ENCODE measurements at regions not wholly inside any gene's neighbourhood (a gene's known extent, or its start where the extent isn't known, plus 50 kb on each side); places are given as distances from the start of the nearest gene placed in this dataset.

- no peak for DNase-seq
These were observed 140.0 kb upstream of the ST6GAL2 start for GRCh38 chr2:107025869-107026380.

- DNase-seq: no peak
These were observed 141.2 kb upstream of the ST6GAL2 start for GRCh38 chr2:107027205-107027604.

GRCh38 chr2:107027810-107028209 lies 141.8 kb upstream of the ST6GAL2 start:
- no peak for DNase-seq

GRCh38 chr2:107028661-107029060 lies 142.7 kb upstream of the ST6GAL2 start:
- DNase-seq: no peak

- DNase-seq: no peak
These were observed 150.3 kb upstream of the ST6GAL2 start for GRCh38 chr2:107036293-107036692.

- DNase-seq: peak; percentile 16
These were observed 176.2 kb upstream of the ST6GAL2 start for GRCh38 chr2:107062173-107062572.

- peak; percentile 62 for DNase-seq
These were observed 176.7 kb upstream of the ST6GAL2 start for GRCh38 chr2:107062599-107063220.

- DNase-seq: no peak
These were observed 177.3 kb upstream of the ST6GAL2 start for GRCh38 chr2:107063228-107063627.

GRCh38 chr2:107064750-107065149 lies 178.8 kb upstream of the ST6GAL2 start:
- no peak for DNase-seq

- no peak for DNase-seq
These were observed 182.3 kb upstream of the ST6GAL2 start for GRCh38 chr2:107068069-107068916.

- DNase-seq: no peak
These were observed 183.9 kb upstream of the ST6GAL2 start for GRCh38 chr2:107069890-107070289.

GRCh38 chr2:107072150-107072940 lies 186.4 kb upstream of the ST6GAL2 start:
- no peak for DNase-seq

- DNase-seq: no peak
These were observed 192.6 kb upstream of the ST6GAL2 start for GRCh38 chr2:107078584-107078983.

GRCh38 chr2:107086497-107086896 lies 200.5 kb upstream of the ST6GAL2 start:
- no peak for DNase-seq

GRCh38 chr2:107088156-107088555 lies 202.2 kb upstream of the ST6GAL2 start:
- DNase-seq: no peak

- no peak for DNase-seq
These were observed 205.3 kb upstream of the ST6GAL2 start for GRCh38 chr2:107091163-107091864.

- DNase-seq: no peak
These were observed 207.5 kb upstream of the ST6GAL2 start for GRCh38 chr2:107093426-107093957.

GRCh38 chr2:107094450-107094986 lies 208.6 kb upstream of the ST6GAL2 start:
- DNase-seq: no peak

- DNase-seq: peak; percentile 47
These were observed 216.2 kb upstream of the ST6GAL2 start for GRCh38 chr2:107102176-107102575.

- no peak for DNase-seq
These were observed 221.4 kb upstream of the ST6GAL2 start for GRCh38 chr2:107107351-107107750.

- no peak for DNase-seq
These were observed 222.6 kb upstream of the ST6GAL2 start for GRCh38 chr2:107108556-107108955.

- no peak for DNase-seq
These were observed 225.7 kb upstream of the ST6GAL2 start for GRCh38 chr2:107111623-107112022.
